NCI-H82 treated with DMSO at 0.1 percent for 48 hours (cell line): ENCODE measurements at regions not wholly inside any gene's neighbourhood (a gene's known extent, or its start where the extent isn't known, plus 50 kb on each side); places are given as distances from the start of the nearest gene placed in this dataset.
A peak's percentile ranks its signal among the peaks of the same experiment; 100 is the strongest.

Experiments used
- DNase-seq: peaks from one replicate; lab custom pipeline; 2025; ENCODE audit not compliant: unreplicated experiment; lab: John Stamatoyannopoulos, UW

- no peak for DNase-seq
Measured at GRCh38 chr11:87972133-87972532, 203.1 kb downstream of the RAB38 start.

DNA sequence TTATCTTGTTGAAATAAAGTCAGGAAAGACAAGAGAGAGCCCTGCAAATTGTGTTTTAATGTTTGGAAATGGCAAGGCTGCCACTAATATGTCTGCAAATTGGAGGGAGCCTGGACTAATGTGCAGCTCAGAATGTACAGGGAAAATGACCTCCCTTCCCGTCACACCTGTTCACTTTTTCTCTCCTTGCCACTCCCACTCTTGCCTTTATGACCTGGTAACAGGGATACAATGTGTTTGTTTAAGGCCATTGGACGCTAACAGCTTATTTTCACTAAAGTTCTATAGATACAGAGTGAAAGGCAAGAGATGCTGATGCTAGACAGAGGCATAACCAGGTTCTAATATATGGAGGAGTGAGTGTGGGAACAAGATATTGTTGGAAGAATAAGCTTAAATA lies 203.9 kb downstream of the RAB38 start:
- no peak for DNase-seq

DNA sequence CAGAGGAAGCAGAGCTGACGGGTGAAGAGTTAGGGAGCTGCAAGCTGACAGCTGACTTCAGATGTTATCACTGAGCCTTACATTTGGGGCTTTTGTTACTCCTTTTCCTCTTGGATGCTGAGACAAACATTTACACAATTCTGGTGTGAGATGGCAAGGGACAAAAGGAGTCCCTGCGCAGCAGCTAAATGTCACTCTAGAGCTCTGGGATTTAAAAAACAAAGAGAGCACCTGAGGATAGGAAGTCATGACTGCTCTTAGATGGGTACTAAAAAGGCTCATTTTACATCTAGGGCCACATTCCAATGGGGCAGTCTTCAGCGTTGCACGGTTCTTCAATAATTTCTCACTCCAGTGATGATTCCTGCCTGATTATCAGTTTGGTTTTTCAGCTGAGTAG lies 204.5 kb downstream of the RAB38 start:
- DNase-seq = no peak

- no peak for DNase-seq
Measured at GRCh38 chr11:87967459-87967858, 207.8 kb downstream of the RAB38 start.

- DNase-seq = no peak
Measured at GRCh38 chr11:87966694-87967093, 208.5 kb downstream of the RAB38 start.

- no peak for DNase-seq
Measured at GRCh38 chr11:87966216-87966615, 209.0 kb downstream of the RAB38 start.

DNA sequence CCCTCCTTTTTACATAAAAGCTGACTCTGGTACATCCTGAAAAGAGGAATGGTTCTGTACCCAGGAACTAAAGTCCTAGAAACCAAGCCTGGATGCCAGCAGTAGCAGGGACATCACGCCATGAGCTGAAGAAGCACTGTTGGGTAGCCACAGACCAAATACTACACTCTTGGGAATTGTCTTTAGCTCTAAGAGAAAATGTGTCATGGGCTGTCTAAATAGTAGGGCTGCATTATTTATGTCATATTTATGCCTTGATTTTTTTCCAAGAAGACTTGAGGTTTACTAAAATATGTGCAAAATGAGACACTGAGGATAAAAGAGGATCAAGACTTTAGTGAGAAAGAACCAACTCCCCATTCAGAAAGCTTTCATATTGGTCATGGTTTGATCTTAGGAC lies 213.6 kb downstream of the RAB38 start:
- DNase-seq = no peak

GRCh38 chr11:87957961-87958360 lies 217.3 kb downstream of the RAB38 start:
- DNase-seq = no peak

DNA sequence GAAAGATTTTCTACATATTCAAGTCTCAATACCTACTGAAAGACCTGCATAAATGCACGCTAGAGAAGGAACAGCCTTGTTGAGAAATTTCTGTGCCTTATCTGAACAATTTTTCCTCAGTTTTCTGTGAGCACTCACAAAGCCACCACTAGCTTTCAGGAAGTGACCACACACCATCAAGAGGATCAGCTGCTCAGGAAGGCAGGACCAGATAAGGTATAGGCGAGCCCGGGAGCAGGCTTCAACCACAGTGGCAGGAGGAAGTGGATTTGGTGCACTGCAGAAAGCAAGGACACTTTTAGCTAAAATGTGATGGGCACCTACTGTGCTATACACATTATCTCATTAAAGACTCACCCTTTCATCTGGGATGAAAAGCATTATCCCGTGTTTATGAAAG lies 220.8 kb downstream of the RAB38 start:
- DNase-seq = no peak

- DNase-seq = no peak
Measured at GRCh38 chr11:87942786-87943185, 232.5 kb downstream of the RAB38 start.

DNA sequence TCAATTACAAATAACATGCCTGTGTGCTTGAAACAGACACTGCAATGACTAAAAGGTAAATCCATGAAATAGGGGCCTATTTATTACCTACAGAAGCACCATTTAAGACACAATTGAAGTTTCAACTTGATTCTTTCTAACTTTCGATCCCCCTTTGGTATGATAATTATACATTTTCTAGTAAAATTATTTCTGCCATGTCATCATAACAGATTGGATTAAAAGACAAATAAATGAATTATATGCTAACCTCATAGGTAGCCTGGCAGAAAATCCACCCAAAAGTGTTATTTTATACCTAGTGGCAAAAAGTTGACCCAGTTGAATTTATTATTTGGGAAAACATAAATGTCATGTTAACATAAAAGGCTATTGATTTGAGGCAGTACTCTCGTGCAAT lies 241.1 kb downstream of the RAB38 start:
- DNase-seq = no peak

GRCh38 chr11:87926250-87926970 lies 248.8 kb downstream of the RAB38 start:
- no peak for DNase-seq

- no peak for DNase-seq
Measured at GRCh38 chr11:87924125-87924524, 251.1 kb downstream of the RAB38 start.

GRCh38 chr11:87917111-87917510 lies 258.1 kb downstream of the RAB38 start:
- DNase-seq = no peak

DNA sequence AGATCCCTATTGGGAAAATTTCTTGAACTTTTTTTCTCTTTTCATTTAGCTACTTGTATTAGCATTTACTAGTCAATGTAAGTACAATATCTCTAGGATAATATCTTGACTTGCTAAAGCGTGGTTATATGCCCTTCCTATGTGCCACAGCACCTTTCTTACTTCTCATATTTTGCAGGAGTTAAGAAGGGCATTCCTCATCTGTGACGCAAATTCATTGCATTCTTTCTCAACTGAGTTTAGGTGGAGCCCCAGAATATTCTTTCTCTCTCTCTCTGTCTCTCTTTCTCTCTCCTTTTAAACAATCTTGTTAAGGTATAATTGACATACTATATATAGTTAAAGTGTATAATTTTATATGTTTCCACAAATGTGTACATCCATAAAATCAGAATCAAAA lies 266.1 kb downstream of the RAB38 start:
- DNase-seq = no peak

GRCh38 chr11:87908086-87908485 lies 267.2 kb downstream of the RAB38 start:
- DNase-seq = peak; percentile 68

- no peak for DNase-seq
Measured at GRCh38 chr11:87903345-87903744, 271.9 kb downstream of the RAB38 start.

DNA sequence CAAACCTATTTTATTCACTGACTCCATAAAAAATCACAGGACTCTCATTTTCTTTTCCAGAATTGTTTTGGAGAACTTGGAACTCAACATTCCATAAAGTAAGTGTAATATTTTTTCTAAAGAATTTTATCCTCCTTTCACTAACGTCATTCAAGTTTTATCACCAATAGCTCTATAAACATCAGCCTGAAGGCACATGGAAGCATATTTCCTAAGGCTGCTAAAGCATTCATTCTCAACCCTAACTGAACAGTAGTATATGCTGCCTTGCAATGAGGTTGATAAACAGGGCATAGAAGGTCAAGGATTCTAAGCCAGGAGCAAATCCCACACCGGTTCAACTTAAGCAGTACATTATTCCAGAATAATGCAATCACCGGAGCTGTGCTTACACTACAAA lies 273.9 kb downstream of the RAB38 start:
- no peak for DNase-seq

DNA sequence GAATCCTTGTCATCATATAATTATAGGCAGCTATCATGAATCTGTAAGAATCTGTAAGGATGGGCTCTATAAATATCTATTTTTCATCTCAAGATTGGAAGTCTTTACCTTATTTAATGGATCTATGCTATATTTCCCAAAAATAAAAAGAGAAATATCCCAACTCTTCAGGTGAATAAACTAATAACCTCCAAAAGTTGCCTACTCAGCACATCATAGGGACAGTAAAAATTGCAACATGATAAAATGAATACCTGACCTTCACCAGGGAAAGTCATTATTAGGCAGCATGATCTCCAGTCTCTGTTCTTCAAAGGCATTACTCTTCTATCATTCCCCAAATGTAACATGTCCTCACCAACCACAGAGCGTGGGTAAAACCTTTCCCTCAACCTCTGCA lies 277.3 kb downstream of the RAB38 start:
- DNase-seq = no peak

DNA sequence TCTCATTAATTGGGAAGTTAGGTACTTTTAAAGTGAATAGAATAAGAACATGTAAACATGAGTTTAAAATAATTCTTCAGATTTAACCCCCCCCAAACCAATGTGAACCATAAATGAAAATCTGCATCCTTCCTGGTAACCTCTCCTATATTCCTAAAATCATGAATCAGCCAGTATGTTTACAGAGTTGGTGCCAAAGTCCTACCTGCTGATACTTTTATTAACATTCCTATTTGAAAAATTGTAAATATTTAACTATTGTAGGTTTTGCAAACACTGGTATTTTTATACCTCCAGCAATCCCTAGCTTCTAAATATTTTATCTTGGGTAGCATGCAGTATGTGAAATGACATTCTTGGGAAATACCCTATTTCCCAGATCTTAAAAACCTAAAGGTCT lies 278.2 kb downstream of the RAB38 start:
- DNase-seq = no peak

- DNase-seq = no peak
Measured at GRCh38 chr11:87894961-87895360, 280.3 kb downstream of the RAB38 start.

DNA sequence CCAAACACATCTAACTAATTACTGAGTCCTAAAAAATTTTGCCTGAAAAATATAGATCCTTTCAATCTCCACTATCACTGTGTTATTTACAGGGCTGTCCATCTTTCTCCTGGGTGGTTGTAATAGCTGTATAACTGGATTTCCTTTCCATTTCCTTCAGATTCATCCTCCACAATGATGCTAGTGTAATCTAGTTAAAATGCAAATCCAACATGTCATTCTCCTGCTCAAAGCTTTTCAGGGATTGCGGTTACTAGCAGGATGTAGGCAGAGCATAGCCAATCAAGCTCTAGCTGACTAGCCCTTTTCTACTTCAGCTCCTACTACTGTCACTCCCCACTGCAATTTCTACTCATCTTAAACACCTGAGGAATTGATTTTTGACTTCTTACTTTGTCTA lies 283.0 kb downstream of the RAB38 start:
- DNase-seq = peak; percentile 72

DNA sequence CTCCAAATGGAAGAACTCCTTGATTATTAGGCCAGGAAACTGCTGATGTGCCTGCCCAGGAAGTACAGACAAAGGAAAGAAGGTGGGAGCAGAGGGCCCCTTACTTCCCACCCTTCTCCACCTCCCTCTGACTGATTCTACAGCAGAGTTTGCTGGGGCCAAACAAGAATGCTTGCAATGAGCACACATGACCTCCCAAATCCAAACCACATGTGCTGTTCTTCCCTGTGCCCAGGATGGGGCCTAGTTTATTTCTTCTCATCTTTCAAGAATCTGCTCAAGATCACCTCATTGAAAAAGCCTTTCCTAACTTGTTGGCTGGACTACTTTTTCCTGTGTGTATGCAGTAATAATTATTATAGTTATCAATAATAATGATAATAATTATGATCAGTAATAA lies 286.1 kb downstream of the RAB38 start:
- no peak for DNase-seq
